Transverse colon (tissue), 4 donors: ENCODE measurements at regions not wholly inside any gene's neighbourhood (a gene's known extent, or its start where the extent isn't known, plus 50 kb on each side); places are given as distances from the start of the nearest gene placed in this dataset.

ENCODE experiments used
- DNase-seq: peaks from one replicate; pipeline ENCODE4 v3.0.0-alpha.2; 2019
- H3K27ac ChIP-seq, 4 donors: fragments of 200-600 bp; sonication (generic); 2 replicates each; pipeline ENCODE4 v1.5.1; 2016 to 2018; ENCODE audit warnings: inconsistent platforms in 4 of 4
- H3K27me3 ChIP-seq: fragments of 200-600 bp; sonication (generic); 2 replicates; pipeline ENCODE4 v1.5.1; 2017; ENCODE audit warnings: inconsistent platforms
- H3K36me3 ChIP-seq, 4 donors: fragments of 200-600 bp; sonication (generic); 2 replicates each; pipeline ENCODE4 v1.5.1; 2017 to 2019; ENCODE audit warnings: inconsistent platforms in 4 of 4
- H3K4me1 ChIP-seq, 4 donors: fragments of 200-600 bp; sonication (generic); 2 replicates each; pipeline ENCODE4 v1.5.1; 2017 to 2020; ENCODE audit warnings: inconsistent platforms in 4 of 4
- H3K4me3 ChIP-seq, 4 donors: fragments of 200-600 bp; sonication (generic); 1 replicate in 1 of 4; 2 replicates in 3 of 4; pipeline versions ENCODE4 v1.5.1 to v1.6.1; 2017 to 2019; ENCODE audit warnings: inconsistent platforms in 4 of 4
- H3K9me3 ChIP-seq, 2 donors: fragments of 200-600 bp; sonication (generic); 2 replicates each; pipeline ENCODE4 v1.5.1; 2017 to 2019; ENCODE audit warnings: inconsistent platforms in 2 of 2
- EP300 ChIP-seq: sonication (generic); formaldehyde crosslinking; IDR thresholded peaks from one replicate; pipeline ENCODE4 v1.6.1; 2017; ENCODE audit warnings: antibody characterized with exemption, low read depth
- POLR2A ChIP-seq: fragments of 450-650 bp; IDR thresholded peaks from one replicate; pipeline ENCODE4 v1.6.1; 2016; ENCODE audit warnings: antibody characterized with exemption, mild to moderate bottlenecking, moderate library complexity
- POLR2AphosphoS5 ChIP-seq, 3 donors: sonication (generic); formaldehyde crosslinking; IDR thresholded peaks; one replicate each; pipeline ENCODE4 v1.6.1; 2016; ENCODE audit warnings: antibody characterized with exemption in 3 of 3
- WGBS, 2 donors: methylation state at CpG; one replicate each; pipeline ENCODE4 v1.1.5; 2018; ENCODE audit warnings: low coverage in 1 of 2; 5-methylcytosine and 5-hydroxymethylcytosine counted together
- in situ Hi-C, 4 donors: fragments of 200-750 bp; cut with MboI; loops; one replicate each; pipeline versions ENCODE4 v1.15.0 to v1.15.1; 2017; ENCODE audit warnings: low sequenced_read_pairs in 3 of 4, low pct_ligation_motif_present in 1 of 4, low pct_unique_long_range_greater_than_20kb in 1 of 4
- intact Hi-C: fragments of 100-400 bp; cut with DNase I; formaldehyde crosslinking; loops from one replicate; pipeline ENCODE4 v1.15.1; 2023; ENCODE audit warnings: low total_unique reads
- TF ChIP-seq, protein P1 (sequence below), 5 experiments: fragments of 200-600 bp in 3 of 5; fragments of 450-650 bp in 2 of 5; sonication (generic) in 3 of 5; IDR thresholded peaks; 1 replicate in 2 of 5; 2 replicates in 3 of 5; pipeline ENCODE4 v1.5.1; 2016 to 2017; ENCODE audit warnings: antibody characterized with exemption in 5 of 5, inconsistent platforms in 3 of 5, mild to moderate bottlenecking in 2 of 5, moderate library complexity in 1 of 5

GRCh38 chr10:90326498-90327267, 531.2 kb downstream of the HTR7 start:
- H3K9me3 ChIP-seq = no peaks in the 10 kb centered on the region
- DNase-seq = no peak
- no peak overlapping the region for H3K4me3 ChIP-seq
- no peaks in the 10 kb centered on the region for H3K36me3 ChIP-seq
- 17 to 83% methylated on average over 1 to 2 of the region's 2 CpGs for WGBS, 2 donors
- TF ChIP-seq, protein P1, sequence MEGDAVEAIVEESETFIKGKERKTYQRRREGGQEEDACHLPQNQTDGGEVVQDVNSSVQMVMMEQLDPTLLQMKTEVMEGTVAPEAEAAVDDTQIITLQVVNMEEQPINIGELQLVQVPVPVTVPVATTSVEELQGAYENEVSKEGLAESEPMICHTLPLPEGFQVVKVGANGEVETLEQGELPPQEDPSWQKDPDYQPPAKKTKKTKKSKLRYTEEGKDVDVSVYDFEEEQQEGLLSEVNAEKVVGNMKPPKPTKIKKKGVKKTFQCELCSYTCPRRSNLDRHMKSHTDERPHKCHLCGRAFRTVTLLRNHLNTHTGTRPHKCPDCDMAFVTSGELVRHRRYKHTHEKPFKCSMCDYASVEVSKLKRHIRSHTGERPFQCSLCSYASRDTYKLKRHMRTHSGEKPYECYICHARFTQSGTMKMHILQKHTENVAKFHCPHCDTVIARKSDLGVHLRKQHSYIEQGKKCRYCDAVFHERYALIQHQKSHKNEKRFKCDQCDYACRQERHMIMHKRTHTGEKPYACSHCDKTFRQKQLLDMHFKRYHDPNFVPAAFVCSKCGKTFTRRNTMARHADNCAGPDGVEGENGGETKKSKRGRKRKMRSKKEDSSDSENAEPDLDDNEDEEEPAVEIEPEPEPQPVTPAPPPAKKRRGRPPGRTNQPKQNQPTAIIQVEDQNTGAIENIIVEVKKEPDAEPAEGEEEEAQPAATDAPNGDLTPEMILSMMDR (IDR thresholded peaks at IDR 0.05) = no peak
- TF ChIP-seq POLR2A (no peak), EP300 (no peak), POLR2AphosphoS5 (IDR thresholded peaks at IDR 0.05) (no peak)
- no peaks in the 10 kb centered on the region for H3K4me1 ChIP-seq
- H3K27me3 ChIP-seq = no peaks in the 10 kb centered on the region
- intact Hi-C loops = no loop called here
- in situ Hi-C loops = no loop called here
- H3K27ac ChIP-seq = no peak overlapping the region

GRCh38 chr10:90327611-90328010, 530.2 kb downstream of the HTR7 start:
- WGBS, 2 donors = 58 to 77% methylated on average over 3 to 4 of the region's 4 CpGs
- in situ Hi-C loops = no loop called here
- Histone ChIP-seq H3K36me3 (no peaks in the 10 kb centered on the region), H3K9me3 (no peaks in the 10 kb centered on the region), H3K27me3 (no peaks in the 10 kb centered on the region), H3K27ac (no peak overlapping the region), H3K4me3 (no peak overlapping the region), H3K4me1 (no peaks in the 10 kb centered on the region)
- TF ChIP-seq EP300 (no peak), POLR2AphosphoS5 (IDR thresholded peaks at IDR 0.05) (no peak), POLR2A (no peak)
- TF ChIP-seq, protein P1 (IDR thresholded peaks at IDR 0.05) = no peak
- DNase-seq = no peak
- intact Hi-C loops = no loop called here

- in situ Hi-C loops = no loop called here
- 63 to 83% methylated on average over 1 of the region's 1 CpG for WGBS, 2 donors
Measured at GRCh38 chr10:90328459-90328858, 529.4 kb downstream of the HTR7 start.

GRCh38 chr10:90328896-90329295, 528.9 kb downstream of the HTR7 start:
- intact Hi-C loops = no loop called here
- Histone ChIP-seq H3K9me3 (no peaks in the 10 kb centered on the region), H3K36me3 (no peaks in the 10 kb centered on the region), H3K27ac (no peak overlapping the region), H3K4me3 (no peak overlapping the region), H3K27me3 (no peaks in the 10 kb centered on the region), H3K4me1 (no peaks in the 10 kb centered on the region)
- 88% methylated on average over 1 of the region's 1 CpG; no CpG with 5 or more reads in 1 of the 2 donors for WGBS, 2 donors
- TF ChIP-seq EP300 (no peak), POLR2AphosphoS5 (IDR thresholded peaks at IDR 0.05) (no peak), POLR2A (no peak)
- TF ChIP-seq, protein P1 (IDR thresholded peaks at IDR 0.05) = no peak
- DNase-seq = no peak
- in situ Hi-C loops = no loop called here

More at GRCh38 chr10:90328459-90328858, 529.4 kb downstream of the HTR7 start:
- Histone ChIP-seq H3K27ac (no peak overlapping the region), H3K27me3 (no peaks in the 10 kb centered on the region), H3K4me3 (no peak overlapping the region), H3K9me3 (no peaks in the 10 kb centered on the region), H3K36me3 (no peaks in the 10 kb centered on the region), H3K4me1 (no peaks in the 10 kb centered on the region)
- intact Hi-C loops = no loop called here
- no peak for DNase-seq
- TF ChIP-seq EP300 (no peak), POLR2AphosphoS5 (IDR thresholded peaks at IDR 0.05) (no peak), POLR2A (no peak)
- TF ChIP-seq, protein P1 (IDR thresholded peaks at IDR 0.05) = no peak
